Ectodermal cell (in vitro differentiated cells): ENCODE measurements at regions not wholly inside any gene's neighbourhood (a gene's known extent, or its start where the extent isn't known, plus 50 kb on each side); places are given as distances from the start of the nearest gene placed in this dataset.

Experiments
- H3K27ac ChIP-seq: 2 replicates; pipeline ENCODE4 v1.7.0; 2013; ENCODE audit warnings: mild to moderate bottlenecking, low read depth, low read length; ENCODE audit not compliant: insufficient read depth, poor library complexity, severe bottlenecking
- H3K27me3 ChIP-seq: 2 replicates; pipeline ENCODE4 v1.7.0; 2013; ENCODE audit warnings: mild to moderate bottlenecking, low read length; ENCODE audit not compliant: insufficient read depth, control insufficient read depth, poor library complexity, severe bottlenecking
- H3K36me3 ChIP-seq: one replicate; pipeline ENCODE4 v1.7.0; 2013; ENCODE audit warnings: low read length; ENCODE audit not compliant: control insufficient read depth, insufficient read depth
- H3K4me1 ChIP-seq: one replicate; pipeline ENCODE4 v1.7.0; 2013; ENCODE audit warnings: low read length; ENCODE audit not compliant: control insufficient read depth, insufficient read depth
- H3K4me3 ChIP-seq: 2 replicates; pipeline ENCODE4 v1.7.0; 2013; ENCODE audit warnings: low read depth, low read length, control low read depth; ENCODE audit not compliant: insufficient read depth
- H3K9me3 ChIP-seq: 2 replicates; pipeline ENCODE4 v1.7.0; 2013; ENCODE audit warnings: mild to moderate bottlenecking, low read length, moderate library complexity; ENCODE audit not compliant: control insufficient read depth
- WGBS, 2 experiments: methylation state at CpG; one replicate each; pipeline ENCODE4 v1.1.7; 2013; ENCODE audit warnings: missing lambda C conversion rate in 2 of 2; 5-methylcytosine and 5-hydroxymethylcytosine counted together

GRCh38 chr9:134243778-134244467 lies 79.6 kb upstream of the RNU6ATAC start:
- no peak overlapping the region for H3K4me3 ChIP-seq
- no peaks in the 10 kb centered on the region for H3K9me3 ChIP-seq
- no peak overlapping the region for H3K27ac ChIP-seq
- no peaks in the 10 kb centered on the region for H3K27me3 ChIP-seq
- peaks cover 3% of the 10 kb centered on the region for H3K4me1 ChIP-seq
- WGBS, 2 experiments = 62 to 65% methylated on average over 14 of the region's 14 CpGs
- H3K36me3 ChIP-seq = no peaks in the 10 kb centered on the region

GRCh38 chr9:134245179-134245578 lies 80.8 kb upstream of the RNU6ATAC start:
- no peaks in the 10 kb centered on the region for H3K36me3 ChIP-seq
- H3K9me3 ChIP-seq = no peaks in the 10 kb centered on the region
- H3K27me3 ChIP-seq = no peaks in the 10 kb centered on the region
- WGBS, 2 experiments = 96 to 98% methylated on average over 11 of the region's 11 CpGs
- H3K4me3 ChIP-seq = no peak overlapping the region
- H3K4me1 ChIP-seq = peaks cover 3% of the 10 kb centered on the region
- H3K27ac ChIP-seq = no peak overlapping the region

GRCh38 chr9:134247918-134248631 lies 78.2 kb upstream of the RXRA start:
- Histone ChIP-seq H3K4me1 (peaks cover 3% of the 10 kb centered on the region), H3K27ac (no peak overlapping the region), H3K9me3 (no peaks in the 10 kb centered on the region), H3K4me3 (no peak overlapping the region), H3K36me3 (no peaks in the 10 kb centered on the region), H3K27me3 (no peaks in the 10 kb centered on the region)
- WGBS, 2 experiments = 83 to 88% methylated on average over 5 of the region's 5 CpGs

- no peaks in the 10 kb centered on the region for H3K36me3 ChIP-seq
- H3K27me3 ChIP-seq = no peaks in the 10 kb centered on the region
- 90 to 91% methylated on average over 31 to 33 of the region's 33 CpGs for WGBS, 2 experiments
- no peak overlapping the region for H3K4me3 ChIP-seq
- no peaks in the 10 kb centered on the region for H3K9me3 ChIP-seq
- no peaks in the 10 kb centered on the region for H3K4me1 ChIP-seq
- H3K27ac ChIP-seq = no peak overlapping the region
These were observed 74.8 kb upstream of the RXRA start for GRCh38 chr9:134251296-134252069.

GRCh38 chr9:134252084-134252830 lies 74.0 kb upstream of the RXRA start:
- no peaks in the 10 kb centered on the region for H3K9me3 ChIP-seq
- no peaks in the 10 kb centered on the region for H3K27me3 ChIP-seq
- 93% methylated on average over 23 of the region's 23 CpGs for WGBS, 2 experiments
- H3K4me3 ChIP-seq = no peak overlapping the region
- no peaks in the 10 kb centered on the region for H3K4me1 ChIP-seq
- no peaks in the 10 kb centered on the region for H3K36me3 ChIP-seq
- no peak overlapping the region for H3K27ac ChIP-seq

GRCh38 chr9:134253606-134254205 lies 72.5 kb upstream of the RXRA start:
- Histone ChIP-seq H3K9me3 (no peaks in the 10 kb centered on the region), H3K27me3 (no peaks in the 10 kb centered on the region), H3K4me1 (no peaks in the 10 kb centered on the region), H3K36me3 (no peaks in the 10 kb centered on the region), H3K27ac (no peak overlapping the region), H3K4me3 (no peak overlapping the region)
- WGBS, 2 experiments = 81 to 82% methylated on average over 4 of the region's 4 CpGs

GRCh38 chr9:134258332-134258731 lies 67.9 kb upstream of the RXRA start:
- no peaks in the 10 kb centered on the region for H3K36me3 ChIP-seq
- no peaks in the 10 kb centered on the region for H3K27me3 ChIP-seq
- H3K4me1 ChIP-seq = no peaks in the 10 kb centered on the region
- no peak overlapping the region for H3K27ac ChIP-seq
- no peak overlapping the region for H3K4me3 ChIP-seq
- no peaks in the 10 kb centered on the region for H3K9me3 ChIP-seq
- 89 to 95% methylated on average over 10 of the region's 10 CpGs for WGBS, 2 experiments

- Histone ChIP-seq H3K4me3 (no peak overlapping the region), H3K9me3 (no peaks in the 10 kb centered on the region), H3K36me3 (no peaks in the 10 kb centered on the region), H3K27me3 (no peaks in the 10 kb centered on the region), H3K4me1 (no peaks in the 10 kb centered on the region), H3K27ac (no peak overlapping the region)
- WGBS, 2 experiments = 91 to 94% methylated on average over 11 of the region's 11 CpGs
These were observed 67.3 kb upstream of the RXRA start for GRCh38 chr9:134258828-134259546.

- H3K4me1 ChIP-seq = no peaks in the 10 kb centered on the region
- 90 to 93% methylated on average over 14 of the region's 14 CpGs for WGBS, 2 experiments
- no peak overlapping the region for H3K4me3 ChIP-seq
- no peaks in the 10 kb centered on the region for H3K27me3 ChIP-seq
- no peaks in the 10 kb centered on the region for H3K36me3 ChIP-seq
- H3K9me3 ChIP-seq = no peaks in the 10 kb centered on the region
- H3K27ac ChIP-seq = no peak overlapping the region
These were observed 66.5 kb upstream of the RXRA start for GRCh38 chr9:134259708-134260107.
